ENCODE measurements at regions not wholly inside any gene's neighbourhood (a gene's known extent, or its start where the extent isn't known, plus 50 kb on each side); places are given as distances from the start of the nearest gene placed in this dataset.
A peak's percentile ranks its signal among the peaks of the same experiment; 100 is the strongest.

GRCh38 chrX:104428231-104428630 is 137.8 kb upstream of the IL1RAPL2 start:
- no peak overlapping the region for H3K9ac ChIP-seq (ENCODE audit: low read length)
- no peaks in the 10 kb centered on the region for H4K20me1 ChIP-seq (ENCODE audit: low read length)
- CTCF ChIA-PET: no interaction called here
- H3K79me2 ChIP-seq (ENCODE audit: low read length): no peaks in the 10 kb centered on the region
- H3K9me2 ChIP-seq (replicated peaks; ENCODE audit: low read length): no peaks in the 10 kb centered on the region
- no TSS peak for BruUV-seq (replicated peaks)
- DNase-seq (peak; percentile 76), ATAC-seq (peak; percentile 69)
- no peaks in the 10 kb centered on the region for H3K36me3 ChIP-seq (ENCODE audit: low read depth, low read length)
- H3K4me1 ChIP-seq (ENCODE audit: insufficient read depth, low read length): peaks cover 32% of the 10 kb centered on the region
- intact Hi-C loops (cut with micrococcal nuclease): loop anchor here (2.0 kb wide), 1 partner anchor 117 kb away; no protein-coding TSS in a partner anchor
- TF ChIP-seq EZH2 (IDR thresholded peaks at IDR 0.05; ENCODE audit: low read length, unreplicated experiment): no peak
- TF ChIP-seq, protein P1, sequence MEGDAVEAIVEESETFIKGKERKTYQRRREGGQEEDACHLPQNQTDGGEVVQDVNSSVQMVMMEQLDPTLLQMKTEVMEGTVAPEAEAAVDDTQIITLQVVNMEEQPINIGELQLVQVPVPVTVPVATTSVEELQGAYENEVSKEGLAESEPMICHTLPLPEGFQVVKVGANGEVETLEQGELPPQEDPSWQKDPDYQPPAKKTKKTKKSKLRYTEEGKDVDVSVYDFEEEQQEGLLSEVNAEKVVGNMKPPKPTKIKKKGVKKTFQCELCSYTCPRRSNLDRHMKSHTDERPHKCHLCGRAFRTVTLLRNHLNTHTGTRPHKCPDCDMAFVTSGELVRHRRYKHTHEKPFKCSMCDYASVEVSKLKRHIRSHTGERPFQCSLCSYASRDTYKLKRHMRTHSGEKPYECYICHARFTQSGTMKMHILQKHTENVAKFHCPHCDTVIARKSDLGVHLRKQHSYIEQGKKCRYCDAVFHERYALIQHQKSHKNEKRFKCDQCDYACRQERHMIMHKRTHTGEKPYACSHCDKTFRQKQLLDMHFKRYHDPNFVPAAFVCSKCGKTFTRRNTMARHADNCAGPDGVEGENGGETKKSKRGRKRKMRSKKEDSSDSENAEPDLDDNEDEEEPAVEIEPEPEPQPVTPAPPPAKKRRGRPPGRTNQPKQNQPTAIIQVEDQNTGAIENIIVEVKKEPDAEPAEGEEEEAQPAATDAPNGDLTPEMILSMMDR (conservative IDR thresholded peaks at IDR 0.05; ENCODE audit: low read depth, low read length): no peak
- TF ChIP-seq EZH2phosphoT487 (IDR thresholded peaks at IDR 0.05; ENCODE audit: borderline replicate concordance, low read length): no peak
- POLR2A ChIA-PET (ENCODE audit: unreplicated experiment): no interaction called here
- H3K4me2 ChIP-seq (ENCODE audit: low read length): no peak overlapping the region
- no peak overlapping the region for H2AFZ ChIP-seq (ENCODE audit: low read length)
- no peaks in the 10 kb centered on the region for H3K27me3 ChIP-seq (ENCODE audit: low read length)
- H3K27ac ChIP-seq (ENCODE audit: low read length): no peak overlapping the region
- H3K4me3 ChIP-seq (ENCODE audit: low read length): no peak overlapping the region
- no peaks in the 10 kb centered on the region for H3F3A ChIP-seq (ENCODE audit: low read length, unreplicated experiment)
- H3K9me3 ChIP-seq (ENCODE audit: low read length): no peaks in the 10 kb centered on the region

DNA sequence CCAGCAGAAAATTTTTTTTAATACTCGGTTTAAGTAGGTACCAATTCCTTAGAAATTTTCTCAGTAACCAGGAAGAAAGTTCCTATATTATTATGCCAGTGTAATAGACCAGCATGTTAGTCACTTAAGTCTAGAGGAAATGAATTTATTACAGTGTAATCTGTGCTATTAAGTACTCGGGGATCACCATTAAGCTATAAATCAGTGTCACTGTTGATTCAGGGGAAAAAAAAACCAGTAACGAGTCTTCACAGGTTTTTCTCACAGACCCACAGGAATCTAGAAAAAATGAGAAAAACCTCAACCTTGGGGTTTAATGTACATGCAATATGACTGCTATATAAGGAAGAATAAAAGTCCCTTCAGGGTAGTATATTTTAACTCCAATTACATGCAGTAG is 138.3 kb upstream of the IL1RAPL2 start:
- H3K9me3 ChIP-seq (ENCODE audit: low read length): no peaks in the 10 kb centered on the region
- CTCF ChIA-PET: no interaction called here
- no peak overlapping the region for H3K4me2 ChIP-seq (ENCODE audit: low read length)
- H3K4me1 ChIP-seq (ENCODE audit: insufficient read depth, low read length): peaks cover 30% of the 10 kb centered on the region
- BruUV-seq (replicated peaks): no TSS peak
- no peaks in the 10 kb centered on the region for H3K79me2 ChIP-seq (ENCODE audit: low read length)
- H2AFZ ChIP-seq (ENCODE audit: low read length): no peak overlapping the region
- no peaks in the 10 kb centered on the region for H3K27me3 ChIP-seq (ENCODE audit: low read length)
- no peak overlapping the region for H3K9ac ChIP-seq (ENCODE audit: low read length)
- H3F3A ChIP-seq (ENCODE audit: low read length, unreplicated experiment): no peaks in the 10 kb centered on the region
- no peaks in the 10 kb centered on the region for H3K9me2 ChIP-seq (replicated peaks; ENCODE audit: low read length)
- DNase-seq (no peak), ATAC-seq (no peak)
- TF ChIP-seq EZH2phosphoT487 (IDR thresholded peaks at IDR 0.05; ENCODE audit: borderline replicate concordance, low read length) (no peak), EZH2 (IDR thresholded peaks at IDR 0.05; ENCODE audit: low read length, unreplicated experiment) (no peak)
- TF ChIP-seq, protein P1 (conservative IDR thresholded peaks at IDR 0.05; ENCODE audit: low read depth, low read length): no peak
- H3K36me3 ChIP-seq (ENCODE audit: low read depth, low read length): no peaks in the 10 kb centered on the region
- no peak overlapping the region for H3K4me3 ChIP-seq (ENCODE audit: low read length)
- H4K20me1 ChIP-seq (ENCODE audit: low read length): no peaks in the 10 kb centered on the region
- POLR2A ChIA-PET (ENCODE audit: unreplicated experiment): no interaction called here
- intact Hi-C loops (cut with micrococcal nuclease): loop anchor here (2.0 kb wide), 1 partner anchor 117 kb away; no protein-coding TSS in a partner anchor
- H3K27ac ChIP-seq (ENCODE audit: low read length): no peak overlapping the region

DNA sequence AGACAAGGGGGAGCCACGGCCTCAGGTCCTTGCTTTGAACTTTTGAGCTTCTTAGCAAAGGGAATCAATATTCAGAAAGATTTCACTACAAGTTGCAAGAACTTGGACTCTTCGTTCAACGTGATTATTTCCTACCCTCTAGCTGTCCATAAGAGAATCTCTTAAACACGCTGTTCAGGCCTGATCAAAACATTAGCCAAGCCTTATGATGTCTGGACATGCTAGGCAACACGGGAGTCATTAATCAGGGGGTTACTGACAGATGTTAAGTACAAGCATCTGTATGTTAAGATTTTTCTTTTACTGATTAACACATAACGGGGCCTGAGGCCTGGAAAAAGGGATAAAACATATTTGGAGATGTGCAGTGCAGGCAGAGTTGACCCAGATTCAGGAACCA is 138.9 kb upstream of the IL1RAPL2 start:
- H3K36me3 ChIP-seq (ENCODE audit: low read depth, low read length): no peaks in the 10 kb centered on the region
- H3K27me3 ChIP-seq (ENCODE audit: low read length): no peaks in the 10 kb centered on the region
- CTCF ChIA-PET: no interaction called here
- H2AFZ ChIP-seq (ENCODE audit: low read length): no peak overlapping the region
- H3K9me3 ChIP-seq (ENCODE audit: low read length): no peaks in the 10 kb centered on the region
- H4K20me1 ChIP-seq (ENCODE audit: low read length): no peaks in the 10 kb centered on the region
- TF ChIP-seq, protein P1 (conservative IDR thresholded peaks at IDR 0.05; ENCODE audit: low read depth, low read length): no peak
- TF ChIP-seq EZH2phosphoT487 (IDR thresholded peaks at IDR 0.05; ENCODE audit: borderline replicate concordance, low read length) (no peak), EZH2 (IDR thresholded peaks at IDR 0.05; ENCODE audit: low read length, unreplicated experiment) (no peak)
- H3F3A ChIP-seq (ENCODE audit: low read length, unreplicated experiment): no peaks in the 10 kb centered on the region
- POLR2A ChIA-PET (ENCODE audit: unreplicated experiment): no interaction called here
- H3K9ac ChIP-seq (ENCODE audit: low read length): no peak overlapping the region
- H3K4me2 ChIP-seq (ENCODE audit: low read length): no peak overlapping the region
- H3K27ac ChIP-seq (ENCODE audit: low read length): no peak overlapping the region
- DNase-seq (no peak), ATAC-seq (no peak)
- BruUV-seq (replicated peaks): no TSS peak
- H3K79me2 ChIP-seq (ENCODE audit: low read length): no peaks in the 10 kb centered on the region
- H3K4me1 ChIP-seq (ENCODE audit: insufficient read depth, low read length): peaks cover 24% of the 10 kb centered on the region
- H3K9me2 ChIP-seq (replicated peaks; ENCODE audit: low read length): no peaks in the 10 kb centered on the region
- intact Hi-C loops (cut with micrococcal nuclease): no loop called here
- no peak overlapping the region for H3K4me3 ChIP-seq (ENCODE audit: low read length)
